WI38 (cell line): ENCODE measurements at regions not wholly inside any gene's neighbourhood (a gene's known extent, or its start where the extent isn't known, plus 50 kb on each side); places are given as distances from the start of the nearest gene placed in this dataset.
"Not testable (repeated sequence)": the region's sequence is repeated elsewhere in the genome, so short reads cannot be mapped to it uniquely, and the experiment has no call there.

Source experiments
- H3K4me3 ChIP-seq: 2 replicates; pipeline ENCODE4 v1.5.1; 2011; ENCODE audit warnings: low read depth, mild to moderate bottlenecking, control low read depth, low read length
- TF ChIP-seq, protein P1 (sequence below): IDR thresholded peaks from 2 replicates; pipeline ENCODE4 v1.5.1; 2012; ENCODE audit warnings: low read depth, mild to moderate bottlenecking, control low read depth, low read length

DNA sequence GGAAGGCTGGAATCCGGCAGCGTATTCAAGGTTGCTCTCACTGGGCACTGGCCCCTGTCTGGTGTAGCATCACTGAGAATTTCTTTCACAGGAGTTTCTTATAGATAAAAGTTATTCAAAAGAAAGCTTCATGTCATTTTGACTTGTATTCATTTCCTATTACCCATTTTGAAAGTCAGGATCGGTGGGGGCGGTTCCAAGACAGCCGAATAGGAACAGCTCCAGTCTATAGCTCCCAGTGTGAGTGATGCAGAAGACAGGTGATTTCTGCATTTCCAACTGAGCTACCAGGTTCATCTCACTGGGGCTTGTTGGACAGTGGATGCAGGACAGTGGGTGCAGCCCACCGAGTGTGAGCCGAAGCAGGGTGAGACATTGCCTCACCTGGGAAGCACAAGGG is 51.5 kb upstream of the CDC42EP3 start:
- H3K4me3 ChIP-seq: not testable (repeated sequence)

DNA sequence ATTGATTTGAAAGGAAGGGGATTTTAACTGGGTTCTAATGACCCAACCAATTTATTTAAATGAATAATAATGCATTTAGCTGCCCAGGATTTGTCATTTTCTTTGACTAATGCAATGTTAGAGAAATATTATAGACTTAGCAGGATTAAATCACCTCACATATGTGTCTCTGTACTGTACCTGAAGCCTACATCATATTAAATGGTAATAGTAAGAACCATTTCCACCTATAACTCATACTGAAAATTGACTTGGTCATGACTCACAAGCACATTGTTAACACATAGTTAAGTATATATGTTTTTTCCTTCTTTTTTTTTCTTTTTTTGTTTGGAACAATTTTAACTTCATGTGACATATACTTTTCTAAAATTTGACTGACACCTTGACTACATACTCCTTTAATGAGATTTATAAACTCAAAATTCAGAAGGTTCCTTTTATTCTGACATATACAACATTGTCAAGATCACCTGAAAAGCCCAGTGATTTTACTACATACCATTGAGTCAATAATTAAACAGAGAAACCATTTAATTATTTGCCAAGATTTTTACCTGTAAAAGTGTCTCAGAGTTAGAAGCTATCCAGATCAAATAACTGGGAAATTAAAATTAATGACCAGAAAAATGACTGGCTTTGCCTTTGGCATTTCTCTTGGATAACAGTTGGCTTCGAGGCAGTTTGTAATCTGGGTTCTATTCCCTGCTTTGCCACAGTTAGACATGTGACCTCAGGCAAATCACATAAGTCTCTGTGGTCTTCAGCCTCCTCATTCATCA is 58.8 kb upstream of the CDC42EP3 start:
- TF ChIP-seq, protein P1, sequence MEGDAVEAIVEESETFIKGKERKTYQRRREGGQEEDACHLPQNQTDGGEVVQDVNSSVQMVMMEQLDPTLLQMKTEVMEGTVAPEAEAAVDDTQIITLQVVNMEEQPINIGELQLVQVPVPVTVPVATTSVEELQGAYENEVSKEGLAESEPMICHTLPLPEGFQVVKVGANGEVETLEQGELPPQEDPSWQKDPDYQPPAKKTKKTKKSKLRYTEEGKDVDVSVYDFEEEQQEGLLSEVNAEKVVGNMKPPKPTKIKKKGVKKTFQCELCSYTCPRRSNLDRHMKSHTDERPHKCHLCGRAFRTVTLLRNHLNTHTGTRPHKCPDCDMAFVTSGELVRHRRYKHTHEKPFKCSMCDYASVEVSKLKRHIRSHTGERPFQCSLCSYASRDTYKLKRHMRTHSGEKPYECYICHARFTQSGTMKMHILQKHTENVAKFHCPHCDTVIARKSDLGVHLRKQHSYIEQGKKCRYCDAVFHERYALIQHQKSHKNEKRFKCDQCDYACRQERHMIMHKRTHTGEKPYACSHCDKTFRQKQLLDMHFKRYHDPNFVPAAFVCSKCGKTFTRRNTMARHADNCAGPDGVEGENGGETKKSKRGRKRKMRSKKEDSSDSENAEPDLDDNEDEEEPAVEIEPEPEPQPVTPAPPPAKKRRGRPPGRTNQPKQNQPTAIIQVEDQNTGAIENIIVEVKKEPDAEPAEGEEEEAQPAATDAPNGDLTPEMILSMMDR: no peak

DNA sequence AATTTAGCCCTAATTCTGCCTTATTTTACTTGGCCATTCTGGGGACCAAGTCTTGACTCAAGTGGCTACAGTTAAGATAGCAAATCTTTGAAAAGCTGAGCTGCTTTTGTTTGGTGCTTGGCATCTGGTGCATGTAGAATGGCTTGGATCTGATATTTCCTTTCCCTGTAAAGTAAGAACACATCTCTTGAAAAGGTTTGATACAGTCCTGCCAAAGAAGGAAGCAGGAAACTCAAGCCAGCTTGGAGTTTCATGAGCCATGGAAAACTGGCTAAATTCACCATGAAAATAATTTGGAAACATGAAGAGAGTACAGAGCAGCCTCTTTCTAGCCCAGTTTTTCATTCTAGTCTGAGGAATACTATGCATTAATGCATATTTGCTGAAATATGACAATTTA is 61.0 kb upstream of the CDC42EP3 start:
- H3K4me3 ChIP-seq: not testable (repeated sequence)

More for the DNA sequence above, 58.8 kb upstream of the CDC42EP3 start:
- no peak overlapping the region for H3K4me3 ChIP-seq

DNA sequence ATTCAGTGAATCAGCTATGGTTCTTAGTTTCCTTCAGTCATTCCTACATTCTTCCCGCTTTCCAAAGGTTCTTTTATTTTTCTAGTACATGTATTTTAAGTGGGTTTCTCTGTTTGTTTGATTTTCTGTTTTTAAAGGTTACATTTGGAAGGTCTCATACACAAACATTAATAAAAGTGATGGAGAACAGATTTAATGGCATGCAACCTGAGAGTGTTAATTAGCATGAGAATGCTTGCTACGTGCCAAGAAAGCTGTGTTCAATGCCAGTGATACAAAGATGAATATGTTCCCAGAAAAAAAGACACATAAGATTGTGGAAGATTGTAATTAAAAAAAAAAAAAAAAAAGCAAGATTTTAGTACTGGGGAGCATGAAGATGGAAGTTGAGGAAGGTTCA is 61.8 kb upstream of the CDC42EP3 start:
- no peak overlapping the region for H3K4me3 ChIP-seq
- TF ChIP-seq, protein P1: no peak

DNA sequence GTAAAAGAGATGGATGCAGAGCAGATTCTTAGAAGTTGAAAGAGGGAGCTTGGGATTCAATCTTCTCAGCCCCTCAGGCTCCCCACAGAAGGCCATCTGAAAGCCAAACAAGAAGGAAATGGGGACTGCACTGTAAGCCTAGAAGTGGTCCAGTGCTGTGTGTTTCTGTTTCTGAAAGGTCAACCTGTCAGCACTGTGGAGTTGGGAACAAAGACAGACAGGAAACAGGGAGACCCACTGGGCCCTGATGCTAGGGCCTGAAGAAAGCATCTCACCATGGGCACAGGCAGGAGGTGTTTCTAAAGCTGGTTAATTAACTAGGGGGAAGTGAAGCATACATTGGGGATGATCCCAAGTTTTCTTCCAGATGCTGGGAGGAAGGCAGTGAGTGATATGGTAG is 62.5 kb upstream of the CDC42EP3 start:
- not testable (repeated sequence) for H3K4me3 ChIP-seq

DNA sequence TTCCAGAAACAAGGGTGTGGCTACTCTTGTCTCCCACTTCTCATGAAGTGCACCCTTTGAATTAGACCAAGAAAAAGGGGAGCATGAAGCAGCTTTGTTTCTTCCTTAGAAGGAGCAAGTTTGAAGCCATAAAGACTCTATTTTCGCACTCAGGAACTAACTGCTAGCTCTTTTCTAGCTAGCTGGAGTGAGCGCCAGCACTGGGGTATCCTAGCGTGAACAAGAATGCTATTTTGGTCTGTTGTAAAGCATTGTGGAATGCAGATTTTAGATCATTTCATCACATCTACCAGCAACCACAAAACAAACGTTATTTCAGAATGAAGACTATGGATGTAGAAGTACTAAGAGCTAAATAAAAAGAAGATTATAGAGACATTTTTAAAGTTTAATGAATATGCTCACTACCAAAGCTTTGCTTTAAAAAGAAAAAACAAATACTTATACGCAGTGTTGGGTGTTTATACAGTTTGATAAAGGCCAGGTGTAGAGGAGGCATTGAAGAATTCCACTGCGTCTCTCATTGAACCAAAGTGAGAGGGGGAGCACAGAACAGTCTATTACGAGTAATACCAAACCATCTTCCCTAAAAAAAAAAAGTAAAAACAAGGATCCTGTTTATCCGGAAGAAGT is 63.6 kb upstream of the CDC42EP3 start:
- not testable (repeated sequence) for H3K4me3 ChIP-seq

DNA sequence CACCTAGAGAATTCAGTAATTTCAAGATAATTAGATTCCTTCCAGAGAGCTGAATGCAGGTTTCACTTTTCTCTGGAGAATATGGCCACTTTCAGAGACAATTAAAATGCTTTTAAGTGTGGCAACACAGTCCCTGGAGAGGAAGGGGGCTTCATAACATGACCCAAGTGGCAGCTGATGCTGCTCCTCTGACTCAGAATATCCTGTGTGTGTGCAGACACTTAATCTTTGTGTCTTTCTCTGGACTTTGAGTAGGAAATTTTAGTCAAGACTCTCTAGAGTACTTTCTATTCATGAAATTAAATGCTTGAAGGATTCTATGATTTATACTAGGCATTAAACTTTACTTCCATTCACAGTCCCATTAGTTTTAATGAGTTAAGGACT is 64.1 kb upstream of the CDC42EP3 start:
- H3K4me3 ChIP-seq: not testable (repeated sequence)

DNA sequence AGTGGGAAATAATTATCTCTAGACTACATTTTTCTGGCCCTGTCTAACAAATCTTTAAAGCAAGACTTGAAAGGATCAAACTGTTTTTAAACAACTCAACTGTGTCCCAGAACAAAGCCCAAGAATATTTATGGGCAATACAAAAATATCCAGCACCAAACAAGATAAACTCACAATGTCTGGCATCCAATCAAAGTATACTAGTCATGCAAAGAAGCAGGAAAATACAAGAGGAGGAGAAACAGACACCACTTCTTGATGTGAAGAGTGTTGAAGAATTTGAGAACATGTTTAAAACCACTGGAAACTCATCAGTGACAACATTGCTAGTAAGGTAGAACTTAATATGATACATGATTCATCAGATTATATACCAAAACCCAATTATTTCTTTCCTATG is 66.1 kb upstream of the CDC42EP3 start:
- no peak overlapping the region for H3K4me3 ChIP-seq
- TF ChIP-seq, protein P1: no peak

DNA sequence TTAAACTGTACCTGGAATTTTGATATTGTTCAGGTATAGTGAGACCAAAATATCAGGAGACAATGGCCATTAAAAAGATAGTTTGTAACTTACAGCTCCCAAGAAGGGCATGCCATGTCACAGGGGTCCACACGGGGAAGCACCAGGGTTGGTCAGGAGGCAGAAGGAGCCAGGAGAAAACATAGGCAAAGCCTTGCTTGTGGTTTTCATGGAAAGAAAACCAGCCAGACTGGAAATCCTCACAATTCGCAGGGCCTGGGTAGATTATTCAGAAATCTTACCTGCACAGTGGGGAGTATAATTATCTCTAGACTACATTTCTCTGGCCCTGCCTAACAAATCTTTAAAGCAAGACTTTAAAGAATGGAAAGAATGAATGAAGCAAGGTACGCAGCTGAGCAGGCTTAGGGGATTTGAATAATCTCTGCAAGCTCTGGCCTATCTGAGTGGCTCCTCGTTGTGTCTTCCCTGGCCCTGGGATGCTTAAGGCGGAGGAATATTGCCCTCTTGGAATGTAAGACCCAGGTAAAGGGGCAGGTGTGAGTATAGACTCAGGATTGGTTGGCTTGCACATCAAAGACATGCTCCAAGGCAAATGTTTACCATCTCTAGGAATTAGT is 66.9 kb upstream of the CDC42EP3 start:
- TF ChIP-seq, protein P1: no peak
- H3K4me3 ChIP-seq: no peak overlapping the region

DNA sequence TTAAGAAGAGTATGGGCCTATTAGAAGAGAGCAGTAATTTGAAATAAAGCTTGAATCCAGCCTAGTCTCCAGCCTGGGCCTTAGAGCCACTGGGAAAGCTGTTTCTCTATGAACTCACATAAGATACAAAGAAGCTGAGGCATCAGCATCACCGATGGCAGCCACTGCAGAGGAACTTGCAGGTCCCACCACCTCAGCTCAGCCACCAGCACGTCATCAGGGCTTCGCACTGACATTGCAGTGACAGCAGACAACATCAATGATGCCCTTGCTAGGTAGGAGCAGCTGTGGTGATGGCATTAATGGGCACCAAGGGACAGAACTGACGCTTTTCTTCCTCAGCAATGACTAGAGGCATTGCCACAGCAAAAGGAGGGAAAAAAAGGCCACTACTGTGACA is 67.7 kb upstream of the CDC42EP3 start:
- TF ChIP-seq, protein P1: no peak
- H3K4me3 ChIP-seq: no peak overlapping the region
